ENCODE measurements at regions not wholly inside any gene's neighbourhood (a gene's known extent, or its start where the extent isn't known, plus 50 kb on each side); places are given as distances from the start of the nearest gene placed in this dataset.

DNA sequence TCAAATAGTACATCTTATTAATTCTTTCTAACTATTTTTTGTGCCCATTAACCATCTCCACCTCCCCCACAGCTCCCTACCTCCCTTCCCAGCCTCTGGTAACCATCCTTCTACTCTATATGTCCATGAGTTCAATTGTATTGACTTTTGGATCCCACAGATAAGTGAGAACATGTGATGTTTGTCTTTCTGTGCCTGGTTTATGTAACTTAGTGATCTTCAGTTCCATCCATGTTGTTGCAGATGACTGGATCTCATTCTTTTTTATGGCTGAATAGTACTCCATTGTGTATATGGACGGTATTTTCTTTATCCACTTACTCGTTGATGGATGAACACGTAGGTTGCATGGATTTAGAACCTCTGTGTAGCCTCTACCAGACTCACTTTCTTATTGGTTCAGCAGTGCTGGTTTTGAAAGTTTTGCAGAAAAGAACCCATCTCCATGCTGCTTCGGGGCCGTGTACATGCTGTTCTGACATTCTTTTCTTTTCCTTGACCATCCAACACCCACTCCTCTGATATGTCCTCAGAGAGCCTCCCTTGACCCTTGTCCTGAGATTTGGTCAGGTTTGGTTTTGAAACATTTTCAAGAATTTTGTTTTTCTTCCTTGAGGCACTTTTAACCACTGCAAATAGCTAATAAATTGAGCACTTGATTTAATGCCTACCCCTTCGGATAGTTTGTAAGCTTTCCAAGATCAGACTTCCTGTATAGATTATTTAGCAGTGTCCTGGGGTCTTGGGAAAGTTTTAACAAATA lies 231.2 kb upstream of the ZFP64 start (continued):
- no peak for TF ChIP-seq CEBPB (IDR thresholded peaks at IDR 0.05; ENCODE audit: low read depth, low read length)
- no peak for TF ChIP-seq RXRA (IDR thresholded peaks at IDR 0.05; ENCODE audit: insufficient read depth, low read depth, low read length)
- TF ChIP-seq RFX5 (IDR thresholded peaks at IDR 0.05; ENCODE audit: borderline replicate concordance, low read depth, low read length) = no peak
- TF ChIP-seq YY1 (IDR thresholded peaks at IDR 0.05; ENCODE audit: low read depth, low read length) = no peak
- no peak for TF ChIP-seq SIX5 (IDR thresholded peaks at IDR 0.05; ENCODE audit: low read depth, low read length)
- TF ChIP-seq, protein P1, sequence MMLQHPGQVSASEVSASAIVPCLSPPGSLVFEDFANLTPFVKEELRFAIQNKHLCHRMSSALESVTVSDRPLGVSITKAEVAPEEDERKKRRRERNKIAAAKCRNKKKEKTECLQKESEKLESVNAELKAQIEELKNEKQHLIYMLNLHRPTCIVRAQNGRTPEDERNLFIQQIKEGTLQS (IDR thresholded peaks at IDR 0.05; ENCODE audit: insufficient read depth, low read depth, low read length) = no peak
- no peak for TF ChIP-seq BCL11A (IDR thresholded peaks at IDR 0.05; ENCODE audit: low read depth in 2 of 2, low read length in 2 of 2)
- no peak for TF ChIP-seq TAF1 (IDR thresholded peaks at IDR 0.05; ENCODE audit: low read depth, low read length)

All from H1 (cell line).